ENCODE measurements at regions not wholly inside any gene's neighbourhood (a gene's known extent, or its start where the extent isn't known, plus 50 kb on each side); places are given as distances from the start of the nearest gene placed in this dataset.

DNA sequence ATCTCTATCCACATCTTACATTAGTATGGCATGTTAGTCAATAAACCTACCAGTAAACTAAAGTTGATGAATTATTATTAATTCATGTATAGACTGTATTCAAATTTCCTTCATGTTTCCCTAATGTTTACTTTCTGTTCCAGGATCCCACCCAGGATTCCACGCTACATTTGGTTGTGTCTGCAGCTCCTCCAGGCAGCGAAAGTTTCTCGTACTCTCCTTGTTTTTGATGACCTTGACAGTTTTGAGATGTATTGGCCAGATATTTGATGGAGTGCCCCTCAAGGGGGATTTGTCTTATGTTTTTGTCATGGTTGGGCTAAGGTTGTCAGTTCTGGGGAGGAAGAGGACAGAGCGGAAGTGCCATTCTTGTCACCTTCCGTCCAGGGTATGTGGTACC lies 445.2 kb upstream of the CDH4 start:
- TF ChIP-seq CTCF (IDR thresholded peaks at IDR 0.05; ENCODE audit: partially characterized antibody, unreplicated experiment) = no peak
- Mint-ChIP-seq H3K9me3 (ENCODE audit: unreplicated experiment) (no peaks in the 10 kb centered on the region), H3K36me3 (ENCODE audit: unreplicated experiment) (no peaks in the 10 kb centered on the region), H3K4me1 (ENCODE audit: low read depth, unreplicated experiment) (no peaks in the 10 kb centered on the region), H3K4me3 (ENCODE audit: unreplicated experiment) (no peak overlapping the region), H3K27me3 (ENCODE audit: unreplicated experiment) (no peaks in the 10 kb centered on the region), H3K27ac (ENCODE audit: unreplicated experiment) (no peak overlapping the region)
- no peak for DNase-seq

GRCh38 chr20:60808003-60808672 lies 443.9 kb upstream of the CDH4 start:
- Mint-ChIP-seq H3K27ac (ENCODE audit: unreplicated experiment) (no peak overlapping the region), H3K4me3 (ENCODE audit: unreplicated experiment) (no peak overlapping the region), H3K36me3 (ENCODE audit: unreplicated experiment) (no peaks in the 10 kb centered on the region), H3K9me3 (ENCODE audit: unreplicated experiment) (no peaks in the 10 kb centered on the region), H3K4me1 (ENCODE audit: low read depth, unreplicated experiment) (no peaks in the 10 kb centered on the region), H3K27me3 (ENCODE audit: unreplicated experiment) (no peaks in the 10 kb centered on the region)
- TF ChIP-seq CTCF (IDR thresholded peaks at IDR 0.05; ENCODE audit: partially characterized antibody, unreplicated experiment) = no peak
- DNase-seq = no peak

- Mint-ChIP-seq H3K27ac (ENCODE audit: unreplicated experiment) (no peak overlapping the region), H3K9me3 (ENCODE audit: unreplicated experiment) (no peaks in the 10 kb centered on the region), H3K36me3 (ENCODE audit: unreplicated experiment) (no peaks in the 10 kb centered on the region), H3K4me3 (ENCODE audit: unreplicated experiment) (no peak overlapping the region), H3K4me1 (ENCODE audit: low read depth, unreplicated experiment) (no peaks in the 10 kb centered on the region), H3K27me3 (ENCODE audit: unreplicated experiment) (no peaks in the 10 kb centered on the region)
- TF ChIP-seq CTCF (IDR thresholded peaks at IDR 0.05; ENCODE audit: partially characterized antibody, unreplicated experiment) = no peak
- no peak for DNase-seq
Measured at GRCh38 chr20:60808701-60809100, 443.4 kb upstream of the CDH4 start.

DNA sequence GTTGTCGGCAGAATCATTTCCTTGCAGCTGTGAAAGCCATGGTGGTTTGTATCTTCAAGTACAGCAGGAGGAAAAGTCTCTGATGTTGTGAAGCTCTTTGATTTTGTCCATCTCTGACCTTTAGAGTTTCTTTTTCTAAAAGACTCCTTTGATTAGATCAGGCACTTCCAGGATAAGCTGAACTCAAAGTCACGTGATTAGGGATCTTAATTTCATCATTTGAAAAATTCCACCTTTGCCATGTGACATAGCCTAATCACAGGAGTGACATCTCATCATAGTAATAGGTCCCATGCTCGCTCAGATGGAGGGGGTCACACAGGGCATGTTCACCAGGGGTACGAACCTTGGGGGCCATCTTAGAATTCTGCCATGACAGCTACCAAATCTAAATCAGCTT lies 441.5 kb upstream of the CDH4 start:
- H3K4me3 Mint-ChIP-seq (ENCODE audit: unreplicated experiment) = no peak overlapping the region
- no peaks in the 10 kb centered on the region for H3K36me3 Mint-ChIP-seq (ENCODE audit: unreplicated experiment)
- H3K9me3 Mint-ChIP-seq (ENCODE audit: unreplicated experiment) = no peaks in the 10 kb centered on the region
- no peak overlapping the region for H3K27ac Mint-ChIP-seq (ENCODE audit: unreplicated experiment)
- no peak for TF ChIP-seq CTCF (IDR thresholded peaks at IDR 0.05; ENCODE audit: partially characterized antibody, unreplicated experiment)
- no peaks in the 10 kb centered on the region for H3K4me1 Mint-ChIP-seq (ENCODE audit: low read depth, unreplicated experiment)
- H3K27me3 Mint-ChIP-seq (ENCODE audit: unreplicated experiment) = no peaks in the 10 kb centered on the region
- no peak for DNase-seq

- no peak for TF ChIP-seq CTCF (IDR thresholded peaks at IDR 0.05; ENCODE audit: partially characterized antibody, unreplicated experiment)
Measured at GRCh38 chr20:60812561-60812960, 439.5 kb upstream of the CDH4 start.

More at GRCh38 chr20:60812561-60812960, 439.5 kb upstream of the CDH4 start:
- DNase-seq = no peak
- H3K4me3 Mint-ChIP-seq (ENCODE audit: unreplicated experiment) = no peak overlapping the region
- H3K36me3 Mint-ChIP-seq (ENCODE audit: unreplicated experiment) = peaks cover 4% of the 10 kb centered on the region
- H3K27me3 Mint-ChIP-seq (ENCODE audit: unreplicated experiment) = no peaks in the 10 kb centered on the region
- H3K9me3 Mint-ChIP-seq (ENCODE audit: unreplicated experiment) = peaks cover 2% of the 10 kb centered on the region
- no peaks in the 10 kb centered on the region for H3K4me1 Mint-ChIP-seq (ENCODE audit: low read depth, unreplicated experiment)
- H3K27ac Mint-ChIP-seq (ENCODE audit: unreplicated experiment) = no peak overlapping the region
